Esophagus squamous epithelium (tissue), 4 donors: ENCODE measurements at regions not wholly inside any gene's neighbourhood (a gene's known extent, or its start where the extent isn't known, plus 50 kb on each side); places are given as distances from the start of the nearest gene placed in this dataset.

Source experiments
- POLR2A ChIP-seq, 4 donors: fragments of 450-650 bp; IDR thresholded peaks; one replicate each; pipeline ENCODE4 v1.6.1; 2017; ENCODE audit warnings: antibody characterized with exemption in 4 of 4, mild to moderate bottlenecking in 4 of 4, moderate library complexity in 3 of 4
- TF ChIP-seq, protein P1 (sequence below), 6 experiments: fragments of 450-650 bp in 4 of 6; fragments of 200-600 bp in 2 of 6; sonication (generic) in 2 of 6; IDR thresholded peaks; one replicate each; pipeline ENCODE4 v1.5.1; 2016 to 2019; ENCODE audit warnings: antibody characterized with exemption in 6 of 6, mild to moderate bottlenecking in 4 of 6, moderate library complexity in 4 of 6

DNA sequence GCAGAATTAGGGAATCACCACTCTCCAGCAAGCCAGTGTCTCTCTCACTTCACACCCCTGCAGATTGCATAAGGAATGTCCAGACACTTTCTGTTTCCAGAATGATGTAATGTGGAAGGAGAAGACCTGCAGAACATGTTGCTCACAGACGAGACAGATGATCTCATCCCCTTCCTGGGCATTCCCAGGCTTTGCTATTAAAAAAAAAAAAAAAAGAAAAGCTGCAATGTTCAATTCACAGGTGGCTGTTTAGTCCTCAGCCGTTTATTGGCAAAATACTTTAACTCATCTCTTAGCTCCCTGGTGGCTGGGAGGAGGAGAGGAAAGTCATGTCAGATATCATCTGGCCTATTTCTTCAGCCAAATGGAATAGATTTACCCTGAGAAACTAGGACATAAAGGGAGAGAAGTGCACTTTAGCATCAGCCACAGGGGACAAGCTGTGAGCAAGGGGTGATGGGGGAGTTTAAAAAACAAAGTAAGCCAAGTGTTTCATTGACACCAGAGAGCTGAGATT lies 95.9 kb upstream of the TNC start:
- TF ChIP-seq, protein P1, sequence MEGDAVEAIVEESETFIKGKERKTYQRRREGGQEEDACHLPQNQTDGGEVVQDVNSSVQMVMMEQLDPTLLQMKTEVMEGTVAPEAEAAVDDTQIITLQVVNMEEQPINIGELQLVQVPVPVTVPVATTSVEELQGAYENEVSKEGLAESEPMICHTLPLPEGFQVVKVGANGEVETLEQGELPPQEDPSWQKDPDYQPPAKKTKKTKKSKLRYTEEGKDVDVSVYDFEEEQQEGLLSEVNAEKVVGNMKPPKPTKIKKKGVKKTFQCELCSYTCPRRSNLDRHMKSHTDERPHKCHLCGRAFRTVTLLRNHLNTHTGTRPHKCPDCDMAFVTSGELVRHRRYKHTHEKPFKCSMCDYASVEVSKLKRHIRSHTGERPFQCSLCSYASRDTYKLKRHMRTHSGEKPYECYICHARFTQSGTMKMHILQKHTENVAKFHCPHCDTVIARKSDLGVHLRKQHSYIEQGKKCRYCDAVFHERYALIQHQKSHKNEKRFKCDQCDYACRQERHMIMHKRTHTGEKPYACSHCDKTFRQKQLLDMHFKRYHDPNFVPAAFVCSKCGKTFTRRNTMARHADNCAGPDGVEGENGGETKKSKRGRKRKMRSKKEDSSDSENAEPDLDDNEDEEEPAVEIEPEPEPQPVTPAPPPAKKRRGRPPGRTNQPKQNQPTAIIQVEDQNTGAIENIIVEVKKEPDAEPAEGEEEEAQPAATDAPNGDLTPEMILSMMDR (IDR thresholded peaks at IDR 0.05): no peak
- TF ChIP-seq POLR2A (IDR thresholded peaks at IDR 0.05): no peak
